ENCODE measurements at regions not wholly inside any gene's neighbourhood (a gene's known extent, or its start where the extent isn't known, plus 50 kb on each side); places are given as distances from the start of the nearest gene placed in this dataset.

DNA sequence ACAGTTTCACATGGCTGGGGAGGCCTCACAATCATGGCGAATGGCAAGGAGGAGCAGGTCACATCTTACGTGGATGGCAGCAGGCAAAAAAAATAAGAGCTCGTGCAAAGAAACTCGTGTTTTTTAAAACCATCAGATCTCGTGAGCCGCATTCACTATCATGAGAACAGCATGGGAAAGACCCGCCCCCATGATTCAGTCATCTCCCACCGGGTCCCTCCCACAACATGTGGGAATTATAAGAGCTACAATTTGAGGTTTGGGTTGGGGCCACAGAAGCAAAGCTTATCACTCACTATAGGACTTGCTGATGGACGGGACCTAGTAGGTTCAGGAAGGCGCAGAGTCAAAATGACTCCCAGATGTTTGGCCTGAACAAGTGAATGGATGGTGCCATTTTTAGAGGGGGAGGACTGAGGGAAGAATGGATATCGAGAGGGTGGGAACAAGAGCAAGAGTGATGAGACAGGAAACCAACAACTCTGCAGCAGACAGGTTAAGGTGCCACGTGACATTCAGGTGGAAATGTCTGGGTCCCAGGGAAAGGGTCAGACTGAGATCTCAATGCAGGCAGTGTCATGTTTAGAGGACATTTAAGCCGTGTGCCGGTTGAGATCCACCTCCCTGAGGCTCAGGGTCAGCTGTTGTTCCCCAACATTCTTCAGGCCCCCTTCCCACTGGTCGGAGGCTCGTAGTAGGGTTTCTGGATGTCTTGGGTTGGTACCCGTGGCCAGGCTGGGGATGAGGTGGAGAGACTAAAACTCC is 85.7 kb downstream of the MYCN start:
- Mint-ChIP-seq H3K27ac (no peak overlapping the region), H3K4me1 (peaks cover 54 to 57% of the 10 kb centered on the region in 2 experiments), H3K27me3 (ENCODE audit: low read depth) (peaks cover 7% of the 10 kb centered on the region), H3K36me3 (ENCODE audit: insufficient read depth in 1 of 3, low read depth in 3 of 3) (no peaks in the 10 kb centered on the region), H3K4me3 (no peak overlapping the region; a peak in 1 of 5 replicates), H3K9me3 (no peaks in the 10 kb centered on the region)
- no peaks in the 10 kb centered on the region for H3K27me3 ChIP-seq (ENCODE audit: insufficient read depth, low read length)
- H2AK5ac ChIP-seq (ENCODE audit: insufficient read length, low read length), result no peak overlapping the region
- no peak overlapping the region for H2BK5ac ChIP-seq (ENCODE audit: insufficient read length, low read length)
- H2BK15ac ChIP-seq (ENCODE audit: low read depth, low read length), result no peak overlapping the region
- no CpG with 5 or more reads among the region's 17 CpGs for WGBS (ENCODE audit: extremely low coverage, insufficient read length, low lambda C conversion rate)
- no peak overlapping the region for H3K9ac ChIP-seq (ENCODE audit: extremely low read depth, insufficient read length, low read length)
- H3K9me3 ChIP-seq (ENCODE audit: control insufficient read depth, low read depth, low read length), result no peaks in the 10 kb centered on the region
- no peak overlapping the region for H3K4ac ChIP-seq (ENCODE audit: low read depth, low read length)
- H2BK120ac ChIP-seq (ENCODE audit: low read depth, low read length, poor library complexity, severe bottlenecking), result no peak overlapping the region
- DNase-seq, result no peak
- H3K27ac ChIP-seq (ENCODE audit: insufficient read length, low read depth, low read length), result no peak overlapping the region
- H3K79me2 ChIP-seq (ENCODE audit: insufficient read depth, low read length), result no peaks in the 10 kb centered on the region
- H3K23ac ChIP-seq (ENCODE audit: insufficient read length, low read depth, low read length), result no peak overlapping the region
- H2AFZ ChIP-seq (ENCODE audit: low read length), result no peak overlapping the region
- no peaks in the 10 kb centered on the region for H3K79me1 ChIP-seq (ENCODE audit: insufficient read depth, low read depth, low read length, poor library complexity, severe bottlenecking)
- no peak overlapping the region for H4K5ac ChIP-seq (ENCODE audit: insufficient read length, low read depth, low read length)
- no peak overlapping the region for H4K91ac ChIP-seq (ENCODE audit: insufficient read length, low read depth, low read length)
- no peak overlapping the region for H3K4me2 ChIP-seq (ENCODE audit: insufficient read depth, insufficient read length, low read length)
- peaks cover 2% of the 10 kb centered on the region; the same call in 1 of the 2 replicates for H3K4me1 ChIP-seq (ENCODE audit: insufficient read depth, low read length)
- no peak overlapping the region for H3K18ac ChIP-seq (ENCODE audit: insufficient read length, low read depth, low read length)
- no peak overlapping the region for H2BK12ac ChIP-seq (ENCODE audit: insufficient read length, low read depth, low read length)
- no peaks in the 10 kb centered on the region for H4K20me1 ChIP-seq (ENCODE audit: control insufficient read depth, insufficient read depth, insufficient read length)
- H3K23me2 ChIP-seq (ENCODE audit: insufficient read length, low read depth, low read length, poor library complexity, severe bottlenecking), result peaks cover 5% of the 10 kb centered on the region
- H4K8ac ChIP-seq (replicated peaks; ENCODE audit: insufficient read length, low read depth, low read length), result no peak overlapping the region
- TF ChIP-seq, protein P1, sequence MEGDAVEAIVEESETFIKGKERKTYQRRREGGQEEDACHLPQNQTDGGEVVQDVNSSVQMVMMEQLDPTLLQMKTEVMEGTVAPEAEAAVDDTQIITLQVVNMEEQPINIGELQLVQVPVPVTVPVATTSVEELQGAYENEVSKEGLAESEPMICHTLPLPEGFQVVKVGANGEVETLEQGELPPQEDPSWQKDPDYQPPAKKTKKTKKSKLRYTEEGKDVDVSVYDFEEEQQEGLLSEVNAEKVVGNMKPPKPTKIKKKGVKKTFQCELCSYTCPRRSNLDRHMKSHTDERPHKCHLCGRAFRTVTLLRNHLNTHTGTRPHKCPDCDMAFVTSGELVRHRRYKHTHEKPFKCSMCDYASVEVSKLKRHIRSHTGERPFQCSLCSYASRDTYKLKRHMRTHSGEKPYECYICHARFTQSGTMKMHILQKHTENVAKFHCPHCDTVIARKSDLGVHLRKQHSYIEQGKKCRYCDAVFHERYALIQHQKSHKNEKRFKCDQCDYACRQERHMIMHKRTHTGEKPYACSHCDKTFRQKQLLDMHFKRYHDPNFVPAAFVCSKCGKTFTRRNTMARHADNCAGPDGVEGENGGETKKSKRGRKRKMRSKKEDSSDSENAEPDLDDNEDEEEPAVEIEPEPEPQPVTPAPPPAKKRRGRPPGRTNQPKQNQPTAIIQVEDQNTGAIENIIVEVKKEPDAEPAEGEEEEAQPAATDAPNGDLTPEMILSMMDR (conservative IDR thresholded peaks at IDR 0.05), result no peak
- no peak overlapping the region for H3K14ac ChIP-seq (ENCODE audit: insufficient read depth, low read length)
- no peak overlapping the region for H3K56ac ChIP-seq (ENCODE audit: insufficient read length, low read depth, low read length)
- H2BK20ac ChIP-seq (ENCODE audit: low read depth, low read length, poor library complexity, severe bottlenecking), result no peak overlapping the region
- no peak overlapping the region for H3T11ph ChIP-seq (ENCODE audit: low read length)

All from H9 (cell line).